WERI-Rb-1 (cell line): ENCODE measurements at regions not wholly inside any gene's neighbourhood (a gene's known extent, or its start where the extent isn't known, plus 50 kb on each side); places are given as distances from the start of the nearest gene placed in this dataset.
A peak's percentile ranks its signal among the peaks of the same experiment; 100 is the strongest.

Source experiments
- DNase-seq: peaks from one replicate; pipeline ENCODE4 v3.0.0-alpha.2; 2020
- H3K27ac ChIP-seq: fragments of 250-450 bp; sonication (Bioruptor Pico); 2 replicates; pipeline ENCODE4 v1.5.1; 2020; ENCODE audit warnings: mild to moderate bottlenecking, moderate library complexity
- H3K27me3 ChIP-seq: fragments of 250-450 bp; sonication (Bioruptor Pico); 2 replicates; pipeline ENCODE4 v1.5.1; 2021; ENCODE audit warnings: mild to moderate bottlenecking, low read depth, moderate library complexity; ENCODE audit not compliant: insufficient read depth, severe bottlenecking
- H3K36me3 ChIP-seq: fragments of 250-450 bp; sonication (Bioruptor Pico); 2 replicates; pipeline ENCODE4 v1.5.1; 2020; ENCODE audit warnings: mild to moderate bottlenecking, moderate library complexity
- H3K4me3 ChIP-seq: 2 replicates; pipeline ENCODE4 v1.5.1; 2011; ENCODE audit warnings: low read depth, mild to moderate bottlenecking, control low read depth, low read length
- H3K9me3 ChIP-seq: fragments of 250-450 bp; sonication (Bioruptor Pico); 2 replicates; pipeline ENCODE4 v1.5.1; 2021; ENCODE audit warnings: mild to moderate bottlenecking, moderate library complexity; ENCODE audit not compliant: severe bottlenecking
- TF ChIP-seq, protein P1 (sequence below): IDR thresholded peaks from 2 replicates; pipeline ENCODE4 v1.5.1; 2011; ENCODE audit warnings: low read depth, mild to moderate bottlenecking, control low read depth, inconsistent platforms, low read length

DNA sequence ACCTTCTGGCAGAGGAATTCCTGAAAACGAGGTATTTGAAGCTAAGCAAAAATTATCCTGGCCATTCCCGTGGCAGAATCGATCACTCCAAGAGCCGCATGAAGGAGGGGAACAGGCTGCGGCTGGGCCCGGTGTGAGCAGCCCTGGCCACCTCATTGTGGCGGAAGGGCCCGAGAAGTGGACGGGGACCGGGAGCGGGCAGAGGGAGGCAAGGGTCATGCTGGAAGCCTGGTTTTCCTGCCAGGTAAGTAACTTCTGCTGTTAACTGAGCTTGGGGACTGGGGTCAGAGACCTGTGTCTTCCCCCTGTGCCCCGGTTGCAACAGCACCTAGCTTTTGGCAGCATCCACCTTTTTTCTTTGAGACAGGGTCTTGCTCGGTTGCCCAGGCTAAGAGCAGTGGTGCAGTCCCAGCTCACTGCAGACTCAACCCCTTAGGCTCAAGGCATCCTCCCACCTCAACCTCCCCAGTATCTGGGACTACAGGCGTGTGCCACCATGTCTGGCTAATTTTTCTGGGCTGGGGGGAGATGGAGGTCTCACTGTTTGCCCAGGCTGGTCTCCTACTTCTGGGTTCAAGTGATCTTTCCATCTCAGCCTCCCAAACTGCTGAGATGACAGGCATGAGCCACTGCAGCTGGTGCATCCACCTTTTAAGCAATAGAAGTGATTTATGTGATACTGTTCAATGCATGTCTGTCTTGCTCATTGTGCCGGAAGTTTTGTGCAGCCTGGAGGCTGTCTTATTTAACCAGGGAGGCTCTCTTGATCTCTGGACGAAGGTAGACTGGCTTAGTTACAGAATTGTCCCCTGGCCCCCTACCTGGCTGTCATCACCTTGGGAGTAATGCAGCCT, 174.0 kb upstream of the MYL2 start:
- no peak for DNase-seq
- H3K4me3 ChIP-seq, result no peak overlapping the region
- no peaks in the 10 kb centered on the region for H3K27me3 ChIP-seq
- TF ChIP-seq, protein P1, sequence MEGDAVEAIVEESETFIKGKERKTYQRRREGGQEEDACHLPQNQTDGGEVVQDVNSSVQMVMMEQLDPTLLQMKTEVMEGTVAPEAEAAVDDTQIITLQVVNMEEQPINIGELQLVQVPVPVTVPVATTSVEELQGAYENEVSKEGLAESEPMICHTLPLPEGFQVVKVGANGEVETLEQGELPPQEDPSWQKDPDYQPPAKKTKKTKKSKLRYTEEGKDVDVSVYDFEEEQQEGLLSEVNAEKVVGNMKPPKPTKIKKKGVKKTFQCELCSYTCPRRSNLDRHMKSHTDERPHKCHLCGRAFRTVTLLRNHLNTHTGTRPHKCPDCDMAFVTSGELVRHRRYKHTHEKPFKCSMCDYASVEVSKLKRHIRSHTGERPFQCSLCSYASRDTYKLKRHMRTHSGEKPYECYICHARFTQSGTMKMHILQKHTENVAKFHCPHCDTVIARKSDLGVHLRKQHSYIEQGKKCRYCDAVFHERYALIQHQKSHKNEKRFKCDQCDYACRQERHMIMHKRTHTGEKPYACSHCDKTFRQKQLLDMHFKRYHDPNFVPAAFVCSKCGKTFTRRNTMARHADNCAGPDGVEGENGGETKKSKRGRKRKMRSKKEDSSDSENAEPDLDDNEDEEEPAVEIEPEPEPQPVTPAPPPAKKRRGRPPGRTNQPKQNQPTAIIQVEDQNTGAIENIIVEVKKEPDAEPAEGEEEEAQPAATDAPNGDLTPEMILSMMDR, result no peak
- no peaks in the 10 kb centered on the region for H3K9me3 ChIP-seq
- no peak overlapping the region for H3K27ac ChIP-seq
- no peaks in the 10 kb centered on the region for H3K36me3 ChIP-seq

DNA sequence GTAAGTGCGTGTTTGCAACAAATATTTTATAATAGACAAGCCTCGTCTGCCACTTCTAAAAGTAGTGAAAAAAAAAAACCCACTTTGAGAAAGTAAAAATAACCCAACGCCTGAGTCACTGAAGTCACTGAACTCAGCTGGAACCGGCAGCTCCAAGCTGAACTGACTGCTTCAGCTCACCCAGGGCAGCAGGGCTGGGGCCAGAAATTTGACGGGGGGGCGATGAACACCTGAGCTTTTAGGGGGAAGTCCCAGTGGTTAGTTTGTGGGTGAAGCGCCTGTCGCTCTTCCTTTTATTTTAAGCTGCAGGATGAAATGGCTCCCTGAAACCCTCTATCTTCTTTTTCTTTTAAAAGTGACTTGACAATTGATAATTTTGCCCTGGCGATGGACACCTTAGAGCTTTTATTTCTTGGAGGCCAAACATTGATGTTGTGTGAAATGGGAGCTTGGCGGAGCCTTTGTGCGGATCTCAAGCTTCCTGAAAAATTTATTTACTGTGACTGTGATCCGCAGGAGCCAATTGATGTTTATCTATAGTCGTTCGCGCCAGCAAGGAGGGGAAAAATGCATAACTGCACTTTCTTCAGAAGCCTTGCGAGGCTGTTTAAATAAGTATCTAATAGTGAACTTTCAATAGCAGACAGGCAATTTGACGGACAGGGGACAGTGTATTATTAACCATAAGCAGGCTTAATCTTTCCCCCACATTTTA, 173.2 kb upstream of the MYL2 start:
- Histone ChIP-seq H3K4me3 (no peak overlapping the region), H3K27ac (no peak overlapping the region), H3K36me3 (no peaks in the 10 kb centered on the region), H3K9me3 (no peaks in the 10 kb centered on the region), H3K27me3 (no peaks in the 10 kb centered on the region)
- no peak for DNase-seq
- TF ChIP-seq, protein P1, result no peak

DNA sequence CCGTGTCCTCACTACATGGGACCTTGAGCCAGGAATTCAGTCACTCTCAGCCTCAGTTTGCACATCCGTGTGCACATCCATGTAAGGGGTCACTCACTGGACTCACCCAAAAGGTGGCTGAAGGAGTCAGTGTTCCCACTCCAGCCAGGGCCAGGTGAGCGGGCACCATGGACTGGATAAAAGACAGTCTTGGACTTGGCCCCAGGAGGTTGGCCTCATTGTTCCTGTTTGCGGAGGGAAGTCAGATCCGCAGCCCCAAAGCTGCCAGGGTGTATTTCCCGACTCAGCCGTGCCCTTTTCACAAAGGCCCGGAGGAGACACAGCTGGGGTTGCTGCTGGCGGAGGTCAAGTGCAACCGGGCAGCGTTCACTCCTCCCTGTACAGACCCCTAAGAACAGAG, 170.7 kb upstream of the MYL2 start:
- H3K4me3 ChIP-seq, result no peak overlapping the region
- H3K27ac ChIP-seq, result no peak overlapping the region
- TF ChIP-seq, protein P1, result no peak
- H3K36me3 ChIP-seq, result no peaks in the 10 kb centered on the region
- H3K27me3 ChIP-seq, result no peaks in the 10 kb centered on the region
- no peaks in the 10 kb centered on the region for H3K9me3 ChIP-seq
- DNase-seq, result no peak

GRCh38 chr12:111089616-111090015, 169.2 kb upstream of the MYL2 start:
- no peak overlapping the region for H3K4me3 ChIP-seq
- no peak for DNase-seq
- TF ChIP-seq, protein P1, result no peak

GRCh38 chr12:111088409-111088808, 168.0 kb upstream of the MYL2 start:
- TF ChIP-seq, protein P1, result no peak
- Histone ChIP-seq H3K36me3 (no peaks in the 10 kb centered on the region), H3K4me3 (no peak overlapping the region), H3K27me3 (no peaks in the 10 kb centered on the region), H3K27ac (no peak overlapping the region), H3K9me3 (no peaks in the 10 kb centered on the region)
- peak; percentile 12 for DNase-seq

More at GRCh38 chr12:111089616-111090015, 169.2 kb upstream of the MYL2 start:
- Histone ChIP-seq H3K27me3 (no peaks in the 10 kb centered on the region), H3K36me3 (no peaks in the 10 kb centered on the region), H3K27ac (no peak overlapping the region), H3K9me3 (no peaks in the 10 kb centered on the region)
